IMR-90 (cell line): ENCODE measurements at regions not wholly inside any gene's neighbourhood (a gene's known extent, or its start where the extent isn't known, plus 50 kb on each side); places are given as distances from the start of the nearest gene placed in this dataset.

ENCODE experiments used
- ATAC-seq: fragments of 200-7000 bp; cut with Tn5 transposase; 2 replicates; pipeline ENCODE4 v1.9.1; 2020; ENCODE audit warnings: low read depth, mild to moderate bottlenecking, moderate library complexity
- BruUV-seq: library from RNA; stranded (reverse); fragments of 400-500 nt; replicated peaks from 2 replicates; lab custom pipeline; 2021; lab: Mats Ljungman, UMichigan
- CTCF ChIA-PET: fragments of 300-600 bp; formaldehyde crosslinking; extraction: SDS; loops from one replicate; lab custom pipeline; 2021; ENCODE audit warnings: antibody characterized with exemption; lab: Yijun Ruan, JAX
- POLR2A ChIA-PET: fragments of 300-600 bp; sonication (Branson Sonifier 250); formaldehyde crosslinking; loops from one replicate; lab custom pipeline; 2022; ENCODE audit warnings: antibody characterized with exemption; ENCODE audit not compliant: unreplicated experiment; lab: Charles Lee
- DNase-seq: peaks from one replicate; pipeline ENCODE4 v3.0.0; 2013
- H2AFZ ChIP-seq: replicated peaks from 2 replicates; pipeline ENCODE3; 2013; ENCODE audit warnings: low read length, mild to moderate bottlenecking; ENCODE audit not compliant: poor library complexity
- H2AK5ac ChIP-seq: 2 replicates; pipeline ENCODE4 v1.6.1; 2013; ENCODE audit warnings: low read depth, low read length, inconsistent platforms
- H2AK9ac ChIP-seq: replicated peaks from 2 replicates; pipeline ENCODE3; 2013; ENCODE audit warnings: mild to moderate bottlenecking, low read depth, low read length, moderate library complexity; ENCODE audit not compliant: poor library complexity
- H2BK120ac ChIP-seq: 2 replicates; pipeline ENCODE4 v1.6.1; 2013; ENCODE audit warnings: low read depth, low read length, inconsistent platforms
- H2BK15ac ChIP-seq: 3 replicates; pipeline ENCODE4 v1.6.1; 2013; ENCODE audit warnings: low read depth, low read length, inconsistent platforms
- H2BK20ac ChIP-seq: 2 replicates; pipeline ENCODE4 v1.6.1; 2013; ENCODE audit warnings: low read depth, mild to moderate bottlenecking, inconsistent platforms, low read length, moderate library complexity
- H2BK5ac ChIP-seq: 2 replicates; pipeline ENCODE4 v1.6.1; 2013; ENCODE audit warnings: mild to moderate bottlenecking, low read depth, low read length, inconsistent platforms; ENCODE audit not compliant: poor library complexity, severe bottlenecking
- H3K14ac ChIP-seq: replicated peaks from 2 replicates; pipeline ENCODE4 v1.6.1; 2013; ENCODE audit warnings: low read depth, low read length, inconsistent platforms
- H3K18ac ChIP-seq: 2 replicates; pipeline ENCODE4 v1.6.1; 2013; ENCODE audit warnings: low read depth, low read length, control low read depth
- H3K23ac ChIP-seq: 2 replicates; pipeline ENCODE4 v1.6.1; 2013; ENCODE audit warnings: low read depth, low read length, inconsistent platforms
- H3K27ac ChIP-seq: 2 replicates; pipeline ENCODE4 v1.5.1; 2013; ENCODE audit warnings: mild to moderate bottlenecking, control low read depth, low read length; ENCODE audit not compliant: insufficient read depth
- H3K27me3 ChIP-seq: 2 replicates; pipeline ENCODE4 v1.6.1; 2013; ENCODE audit warnings: low read length; ENCODE audit not compliant: control insufficient read depth, insufficient read depth
- H3K36me3 ChIP-seq: 2 replicates; pipeline ENCODE4 v1.6.1; 2013; ENCODE audit warnings: low read length, mixed read lengths; ENCODE audit not compliant: control insufficient read depth, insufficient read depth
- H3K4ac ChIP-seq: 2 replicates; pipeline ENCODE4 v1.6.1; 2013; ENCODE audit warnings: low read depth, low read length, inconsistent platforms
- H3K4me1 ChIP-seq: 2 replicates; pipeline ENCODE4 v1.6.1; 2013; ENCODE audit warnings: low read length, mixed read lengths; ENCODE audit not compliant: control insufficient read depth, insufficient read depth
- H3K4me2 ChIP-seq: 2 replicates; pipeline ENCODE4 v1.6.1; 2013; ENCODE audit warnings: low read depth, mild to moderate bottlenecking, control low read depth, low read length, moderate library complexity
- H3K4me3 ChIP-seq: 2 replicates; pipeline ENCODE4 v1.5.1; 2013; ENCODE audit warnings: low read depth, mild to moderate bottlenecking, control low read depth, low read length, moderate library complexity; ENCODE audit not compliant: insufficient read depth
- H3K56ac ChIP-seq: 2 replicates; pipeline ENCODE4 v1.6.1; 2013; ENCODE audit warnings: low read length, inconsistent platforms; ENCODE audit not compliant: insufficient read depth; ENCODE audit errors: extremely low read depth
- H3K79me1 ChIP-seq, 2 experiments: 2 replicates each; pipeline ENCODE4 v1.6.1; 2013; ENCODE audit warnings: low read length in 2 of 2, inconsistent platforms in 1 of 2, low read depth in 1 of 2
- H3K9ac ChIP-seq: 2 replicates; pipeline ENCODE4 v1.6.1; 2013; ENCODE audit warnings: low read depth, low read length, control low read depth
- H3K9me1 ChIP-seq: 2 replicates; pipeline ENCODE4 v1.6.1; 2013; ENCODE audit warnings: low read length, inconsistent platforms; ENCODE audit not compliant: insufficient read depth
- H3K9me3 ChIP-seq: 2 replicates; pipeline ENCODE4 v1.6.1; 2013; ENCODE audit warnings: low read length; ENCODE audit not compliant: control insufficient read depth, insufficient read depth
- H4K20me1 ChIP-seq: 2 replicates; pipeline ENCODE4 v1.6.1; 2013; ENCODE audit warnings: low read length, inconsistent platforms; ENCODE audit not compliant: insufficient read depth
- H4K5ac ChIP-seq: 2 replicates; pipeline ENCODE4 v1.6.1; 2013; ENCODE audit warnings: mild to moderate bottlenecking, low read depth, low read length, control low read depth
- H4K8ac ChIP-seq, 2 experiments: 2 replicates each; pipeline ENCODE4 v1.6.1; 2013; ENCODE audit warnings: low read depth in 2 of 2, low read length in 2 of 2, control low read depth in 1 of 2, inconsistent platforms in 1 of 2
- H4K91ac ChIP-seq: 2 replicates; pipeline ENCODE4 v1.6.1; 2013; ENCODE audit warnings: low read depth, low read length, inconsistent platforms; ENCODE audit not compliant: insufficient read depth
- BHLHE40 ChIP-seq: fragments of 150-350 bp; IDR thresholded peaks from 2 replicates; pipeline ENCODE4 v1.6.1; 2016; ENCODE audit warnings: mild to moderate bottlenecking, low read depth, low read length
- CEBPB ChIP-seq: IDR thresholded peaks from 2 replicates; pipeline ENCODE4 v1.6.1; 2012; ENCODE audit warnings: low read depth, low read length, improper control_type of control experiment
- CHD1 ChIP-seq: IDR thresholded peaks from 2 replicates; pipeline ENCODE4 v1.6.1; 2012; ENCODE audit warnings: low read depth, low read length, improper control_type of control experiment
- FOS ChIP-seq: fragments of 150-350 bp; IDR thresholded peaks from 2 replicates; pipeline ENCODE4 v1.6.1; 2016; ENCODE audit warnings: low read depth, low read length
- MAFK ChIP-seq: IDR thresholded peaks from 2 replicates; pipeline ENCODE4 v1.6.1; 2012; ENCODE audit warnings: low read depth, low read length, improper control_type of control experiment
- MAZ ChIP-seq: IDR thresholded peaks from 2 replicates; pipeline ENCODE4 v1.6.1; 2012; ENCODE audit warnings: low read depth, mild to moderate bottlenecking, low read length, improper control_type of control experiment, moderate library complexity, borderline replicate concordance
- MXI1 ChIP-seq: IDR thresholded peaks from 2 replicates; pipeline ENCODE4 v1.6.1; 2012; ENCODE audit warnings: low read depth, mild to moderate bottlenecking, low read length, moderate library complexity, borderline replicate concordance
- NFE2L2 ChIP-seq: fragments of 150-350 bp; IDR thresholded peaks from 2 replicates; pipeline ENCODE4 v1.6.1; 2016; ENCODE audit warnings: low read depth, mild to moderate bottlenecking, low read length
- POLR2A ChIP-seq: IDR thresholded peaks from 2 replicates; pipeline ENCODE4 v1.6.1; 2012; ENCODE audit warnings: mild to moderate bottlenecking, low read depth, low read length
- RAD21 ChIP-seq: IDR thresholded peaks from 2 replicates; pipeline ENCODE4 v1.6.1; 2012; ENCODE audit warnings: low read length, improper control_type of control experiment
- RCOR1 ChIP-seq: IDR thresholded peaks from 2 replicates; pipeline ENCODE4 v1.6.1; 2012; ENCODE audit warnings: mild to moderate bottlenecking, low read length, improper control_type of control experiment; ENCODE audit not compliant: insufficient replicate concordance
- RFX5 ChIP-seq: IDR thresholded peaks from 2 replicates; pipeline ENCODE4 v1.8.0; 2012; ENCODE audit warnings: low read depth, mild to moderate bottlenecking, low read length, moderate library complexity
- SMC3 ChIP-seq: fragments of 150-350 bp; IDR thresholded peaks from 2 replicates; pipeline ENCODE4 v1.6.1; 2016; ENCODE audit warnings: low read depth, mild to moderate bottlenecking, antibody characterized with exemption, low read length, moderate library complexity
- WGBS, 2 experiments: methylation state at CpG; one replicate each; pipeline versions ENCODE4 v1.1.5 to v1.1.7; 2013; ENCODE audit warnings: missing lambda C conversion rate in 2 of 2; ENCODE audit not compliant: insufficient read length in 1 of 2; ENCODE audit errors: extremely low coverage in 2 of 2; 5-methylcytosine and 5-hydroxymethylcytosine counted together
- dilution Hi-C: fragments of 300-500 bp; cut with HindIII; formaldehyde crosslinking; loops from one replicate; pipeline ENCODE4 v1.14.3; 2018; ENCODE audit warnings: low sequenced_read_pairs; ENCODE audit not compliant: unreplicated experiment
- in situ Hi-C: fragments of 300-500 bp; cut with MboI; formaldehyde crosslinking; loops from 3 replicates; pipeline ENCODE4 v1.14.3; 2019; ENCODE audit warnings: low sequenced_read_pairs, inconsistent platforms, mixed read lengths
- intact Hi-C: fragments of 100-400 bp; cut with micrococcal nuclease; formaldehyde crosslinking; loops from 2 replicates; pipeline ENCODE4 v1.10.0; 2022
- TF ChIP-seq, protein P1 (sequence below): fragments of 150-350 bp; IDR thresholded peaks from 2 replicates; pipeline ENCODE4 v1.6.1; 2016; ENCODE audit warnings: low read depth, mild to moderate bottlenecking, low read length, moderate library complexity, borderline replicate concordance
- TF ChIP-seq, protein P2 (sequence below): fragments of 150-350 bp; IDR thresholded peaks from 2 replicates; pipeline ENCODE4 v1.6.1; 2017; ENCODE audit warnings: mild to moderate bottlenecking, antibody characterized with exemption, low read length, low read depth
- TF ChIP-seq, protein P3 (sequence below): conservative IDR thresholded peaks from 2 replicates; pipeline ENCODE4 v1.5.1; 2012; ENCODE audit warnings: mild to moderate bottlenecking, low read depth, low read length, improper control_type of control experiment

DNA sequence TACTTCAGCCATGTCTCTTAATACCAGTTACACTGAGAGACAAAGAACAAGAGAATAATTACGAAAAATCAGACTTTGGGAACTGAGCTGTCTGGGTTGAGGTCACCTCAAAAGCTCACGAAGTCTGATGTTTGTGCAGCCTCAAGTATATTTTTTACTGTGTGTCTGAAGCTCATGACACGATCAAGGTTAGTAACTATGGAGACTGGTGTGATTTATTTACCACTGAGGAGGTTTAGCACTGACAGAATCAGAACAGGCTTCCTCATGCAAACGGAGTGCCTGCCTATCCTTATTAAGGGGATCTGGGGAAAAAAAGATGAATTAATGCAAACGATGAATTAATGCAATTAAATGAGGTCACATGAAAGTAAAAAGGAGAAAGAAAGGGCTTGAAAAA, 61.1 kb upstream of the RAPH1 start:
- Histone ChIP-seq H2BK20ac (no peak overlapping the region), H4K20me1 (no peaks in the 10 kb centered on the region), H4K8ac (no peak overlapping the region), H3K36me3 (no peaks in the 10 kb centered on the region), H3K56ac (no peak overlapping the region), H3K27me3 (no peaks in the 10 kb centered on the region), H3K4me2 (no peak overlapping the region), H2AK5ac (no peak overlapping the region), H2BK5ac (no peak overlapping the region), H3K4me3 (no peak overlapping the region), H3K4me1 (peaks cover 9% of the 10 kb centered on the region), H3K14ac (no peak overlapping the region), H3K9ac (no peak overlapping the region), H2AK9ac (no peak overlapping the region), H3K79me1 (no peaks in the 10 kb centered on the region), H2BK15ac (no peak overlapping the region), H3K27ac (no peak overlapping the region), H2AFZ (no peak overlapping the region), H3K4ac (peak overlapping the region; percentile 15; the same call in 1 of the 2 replicates), H3K9me1 (no peaks in the 10 kb centered on the region; the same call in 1 of the 2 replicates), H2BK120ac (0 out of 2 replicates have a peak overlapping the region, but pooled peaks have one; percentile 10), H3K9me3 (no peaks in the 10 kb centered on the region), H4K5ac (no peak overlapping the region; the same call in 1 of the 2 replicates), H3K23ac (no peak overlapping the region), H3K18ac (peak overlapping the region; percentile 72; the same call in 1 of the 2 replicates), H4K91ac (no peak overlapping the region)
- in situ Hi-C loops, result no loop called here
- ChIA-PET POLR2A (interaction anchor here (0.6 kb wide), 1 partner anchor 290 kb away, joined by 12 read pairs; no protein-coding TSS in a partner anchor), CTCF (no interaction called here)
- DNase-seq (no peak), ATAC-seq (no peak)
- intact Hi-C loops, result no loop called here
- 95% methylated on average over 3 of the region's 5 CpGs; no CpG with 5 or more reads in 1 of the 2 experiments for WGBS, 2 experiments
- TF ChIP-seq POLR2A (no peak), CEBPB (no peak), NFE2L2 (no peak), RCOR1 (no peak), MAFK (no peak), SMC3 (no peak), RFX5 (no peak), RAD21 (no peak), MAZ (no peak), BHLHE40 (no peak), CHD1 (no peak), MXI1 (no peak), FOS (no peak)
- TF ChIP-seq, protein P1, sequence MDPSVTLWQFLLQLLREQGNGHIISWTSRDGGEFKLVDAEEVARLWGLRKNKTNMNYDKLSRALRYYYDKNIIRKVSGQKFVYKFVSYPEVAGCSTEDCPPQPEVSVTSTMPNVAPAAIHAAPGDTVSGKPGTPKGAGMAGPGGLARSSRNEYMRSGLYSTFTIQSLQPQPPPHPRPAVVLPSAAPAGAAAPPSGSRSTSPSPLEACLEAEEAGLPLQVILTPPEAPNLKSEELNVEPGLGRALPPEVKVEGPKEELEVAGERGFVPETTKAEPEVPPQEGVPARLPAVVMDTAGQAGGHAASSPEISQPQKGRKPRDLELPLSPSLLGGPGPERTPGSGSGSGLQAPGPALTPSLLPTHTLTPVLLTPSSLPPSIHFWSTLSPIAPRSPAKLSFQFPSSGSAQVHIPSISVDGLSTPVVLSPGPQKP, result no peak
- TF ChIP-seq, protein P2, sequence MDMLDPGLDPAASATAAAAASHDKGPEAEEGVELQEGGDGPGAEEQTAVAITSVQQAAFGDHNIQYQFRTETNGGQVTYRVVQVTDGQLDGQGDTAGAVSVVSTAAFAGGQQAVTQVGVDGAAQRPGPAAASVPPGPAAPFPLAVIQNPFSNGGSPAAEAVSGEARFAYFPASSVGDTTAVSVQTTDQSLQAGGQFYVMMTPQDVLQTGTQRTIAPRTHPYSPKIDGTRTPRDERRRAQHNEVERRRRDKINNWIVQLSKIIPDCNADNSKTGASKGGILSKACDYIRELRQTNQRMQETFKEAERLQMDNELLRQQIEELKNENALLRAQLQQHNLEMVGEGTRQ, result no peak
- TF ChIP-seq, protein P3, sequence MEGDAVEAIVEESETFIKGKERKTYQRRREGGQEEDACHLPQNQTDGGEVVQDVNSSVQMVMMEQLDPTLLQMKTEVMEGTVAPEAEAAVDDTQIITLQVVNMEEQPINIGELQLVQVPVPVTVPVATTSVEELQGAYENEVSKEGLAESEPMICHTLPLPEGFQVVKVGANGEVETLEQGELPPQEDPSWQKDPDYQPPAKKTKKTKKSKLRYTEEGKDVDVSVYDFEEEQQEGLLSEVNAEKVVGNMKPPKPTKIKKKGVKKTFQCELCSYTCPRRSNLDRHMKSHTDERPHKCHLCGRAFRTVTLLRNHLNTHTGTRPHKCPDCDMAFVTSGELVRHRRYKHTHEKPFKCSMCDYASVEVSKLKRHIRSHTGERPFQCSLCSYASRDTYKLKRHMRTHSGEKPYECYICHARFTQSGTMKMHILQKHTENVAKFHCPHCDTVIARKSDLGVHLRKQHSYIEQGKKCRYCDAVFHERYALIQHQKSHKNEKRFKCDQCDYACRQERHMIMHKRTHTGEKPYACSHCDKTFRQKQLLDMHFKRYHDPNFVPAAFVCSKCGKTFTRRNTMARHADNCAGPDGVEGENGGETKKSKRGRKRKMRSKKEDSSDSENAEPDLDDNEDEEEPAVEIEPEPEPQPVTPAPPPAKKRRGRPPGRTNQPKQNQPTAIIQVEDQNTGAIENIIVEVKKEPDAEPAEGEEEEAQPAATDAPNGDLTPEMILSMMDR, result no peak
- BruUV-seq, result no TSS peak
- dilution Hi-C loops, result no loop called here
